ENCODE measurements at regions not wholly inside any gene's neighbourhood (a gene's known extent, or its start where the extent isn't known, plus 50 kb on each side); places are given as distances from the start of the nearest gene placed in this dataset.

DNA sequence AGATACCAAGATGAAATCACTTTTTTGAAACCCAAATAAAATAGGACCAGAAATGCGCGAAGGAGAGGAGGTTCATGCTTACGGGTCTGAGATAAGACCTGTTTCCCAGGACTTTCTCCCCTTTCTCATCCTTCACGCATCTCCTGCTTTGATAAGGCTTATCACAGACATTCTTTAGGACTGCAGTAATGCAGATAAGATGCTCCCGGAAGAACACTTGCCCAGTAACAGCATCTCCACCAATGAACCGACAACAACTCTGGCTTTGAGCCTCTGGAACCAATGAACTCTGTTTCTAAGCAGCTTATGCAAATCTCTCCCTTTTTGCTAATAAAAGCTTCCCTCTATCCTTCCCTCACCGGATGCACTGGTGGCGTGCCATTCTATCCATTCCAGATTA lies 783.4 kb upstream of the ARGLU1 start:
- Histone ChIP-seq H3K9me3 (ENCODE audit: control insufficient read depth in 2 of 2, low read length in 2 of 2) (no peaks in the 10 kb centered on the region), H3K27me3 (ENCODE audit: control insufficient read depth in 1 of 2, insufficient read depth in 2 of 2, low read length in 2 of 2) (peaks cover 0 to 2% of the 10 kb centered on the region in 2 donors), H3K4me1 (ENCODE audit: control insufficient read depth, insufficient read depth, low read length) (no peaks in the 10 kb centered on the region)

DNA sequence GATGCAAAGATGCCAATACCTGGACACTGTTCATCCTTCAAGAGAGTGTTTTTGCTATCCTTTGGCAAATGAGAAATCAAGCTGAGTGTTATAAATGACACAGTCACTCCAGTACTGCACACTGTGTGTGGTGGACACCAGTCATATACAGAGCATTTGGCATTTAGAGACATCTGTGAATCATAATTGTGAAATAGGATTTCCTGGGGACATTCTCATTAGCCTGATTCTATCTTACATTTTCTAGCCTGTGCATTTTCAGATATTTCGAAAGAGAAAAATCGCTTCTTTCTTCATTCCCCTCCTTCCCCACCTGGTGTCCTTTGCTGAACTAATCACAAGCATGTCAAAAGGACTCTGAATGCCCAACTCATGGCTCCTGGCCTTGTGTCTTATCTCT lies 781.0 kb upstream of the ARGLU1 start:
- Histone ChIP-seq H3K4me1 (ENCODE audit: control insufficient read depth, insufficient read depth, low read length) (no peaks in the 10 kb centered on the region), H3K4me3 (ENCODE audit: low read length in 2 of 2) (no peak overlapping the region), H3K36me3 (ENCODE audit: control insufficient read depth in 2 of 2, insufficient read depth in 2 of 2, low read length in 2 of 2) (no peaks in the 10 kb centered on the region), H3K9me3 (ENCODE audit: control insufficient read depth in 2 of 2, low read length in 2 of 2) (no peaks in the 10 kb centered on the region), H3K27me3 (ENCODE audit: control insufficient read depth in 1 of 2, insufficient read depth in 2 of 2, low read length in 2 of 2) (peaks cover 0 to 2% of the 10 kb centered on the region in 2 donors), H3K9ac (ENCODE audit: low read length in 2 of 2) (no peak overlapping the region), H3K27ac (ENCODE audit: low read length) (no peak overlapping the region)

More for the DNA sequence above, 783.4 kb upstream of the ARGLU1 start:
- H3K9ac ChIP-seq (ENCODE audit: low read length in 2 of 2) = no peak overlapping the region
- no peaks in the 10 kb centered on the region for H3K36me3 ChIP-seq (ENCODE audit: control insufficient read depth in 2 of 2, insufficient read depth in 2 of 2, low read length in 2 of 2)
- H3K4me3 ChIP-seq (ENCODE audit: low read length in 2 of 2) = no peak overlapping the region
- H3K27ac ChIP-seq (ENCODE audit: low read length) = no peak overlapping the region

GRCh38 chr13:107348471-107348870 lies 780.5 kb upstream of the ARGLU1 start:
- H3K36me3 ChIP-seq (ENCODE audit: control insufficient read depth in 2 of 2, insufficient read depth in 2 of 2, low read length in 2 of 2) = no peaks in the 10 kb centered on the region
- H3K4me3 ChIP-seq (ENCODE audit: low read length in 2 of 2) = no peak overlapping the region
- no peaks in the 10 kb centered on the region for H3K4me1 ChIP-seq (ENCODE audit: control insufficient read depth, insufficient read depth, low read length)
- H3K27me3 ChIP-seq (ENCODE audit: control insufficient read depth in 1 of 2, insufficient read depth in 2 of 2, low read length in 2 of 2) = peaks cover 0 to 2% of the 10 kb centered on the region in 2 donors
- no peak overlapping the region for H3K27ac ChIP-seq (ENCODE audit: low read length)
- H3K9me3 ChIP-seq (ENCODE audit: control insufficient read depth in 2 of 2, low read length in 2 of 2) = no peaks in the 10 kb centered on the region
- H3K9ac ChIP-seq (ENCODE audit: low read length in 2 of 2) = no peak overlapping the region

GRCh38 chr13:107347641-107348369 lies 779.9 kb upstream of the ARGLU1 start:
- no peak overlapping the region for H3K9ac ChIP-seq (ENCODE audit: low read length in 2 of 2)
- H3K36me3 ChIP-seq (ENCODE audit: control insufficient read depth in 2 of 2, insufficient read depth in 2 of 2, low read length in 2 of 2) = no peaks in the 10 kb centered on the region
- H3K4me3 ChIP-seq (ENCODE audit: low read length in 2 of 2) = no peak overlapping the region
- H3K4me1 ChIP-seq (ENCODE audit: control insufficient read depth, insufficient read depth, low read length) = no peaks in the 10 kb centered on the region
- no peak overlapping the region for H3K27ac ChIP-seq (ENCODE audit: low read length)
- H3K9me3 ChIP-seq (ENCODE audit: control insufficient read depth in 2 of 2, low read length in 2 of 2) = no peaks in the 10 kb centered on the region
- H3K27me3 ChIP-seq (ENCODE audit: control insufficient read depth in 1 of 2, insufficient read depth in 2 of 2, low read length in 2 of 2) = peaks cover 0 to 2% of the 10 kb centered on the region in 2 donors

DNA sequence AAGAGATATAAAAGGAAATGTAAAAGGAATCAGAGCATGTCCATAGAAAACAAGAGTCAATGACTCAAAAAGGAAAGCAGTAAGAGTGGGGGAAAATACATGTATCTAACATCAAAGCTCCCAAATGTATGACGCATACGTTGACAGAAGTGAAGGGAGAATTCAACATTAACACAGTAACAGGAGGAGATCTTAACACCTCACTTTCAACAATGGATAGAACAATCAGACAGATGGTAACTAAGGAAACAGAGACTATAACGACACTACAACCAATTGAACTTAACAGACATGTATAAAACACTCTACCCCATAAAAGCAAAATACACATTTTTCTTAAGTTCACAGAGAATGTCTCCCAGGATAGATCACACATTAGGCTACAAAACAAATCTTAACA lies 774.8 kb upstream of the ARGLU1 start:
- H3K4me1 ChIP-seq (ENCODE audit: control insufficient read depth, insufficient read depth, low read length) = no peaks in the 10 kb centered on the region
- no peak overlapping the region for H3K27ac ChIP-seq (ENCODE audit: low read length)
- no peaks in the 10 kb centered on the region for H3K36me3 ChIP-seq (ENCODE audit: control insufficient read depth in 2 of 2, insufficient read depth in 2 of 2, low read length in 2 of 2)
- H3K9ac ChIP-seq (ENCODE audit: low read length in 2 of 2) = no peak overlapping the region
- no peak overlapping the region for H3K4me3 ChIP-seq (ENCODE audit: low read length in 2 of 2)
- no peaks in the 10 kb centered on the region for H3K27me3 ChIP-seq (ENCODE audit: control insufficient read depth in 1 of 2, insufficient read depth in 2 of 2, low read length in 2 of 2)
- no peaks in the 10 kb centered on the region for H3K9me3 ChIP-seq (ENCODE audit: control insufficient read depth in 2 of 2, low read length in 2 of 2)

DNA sequence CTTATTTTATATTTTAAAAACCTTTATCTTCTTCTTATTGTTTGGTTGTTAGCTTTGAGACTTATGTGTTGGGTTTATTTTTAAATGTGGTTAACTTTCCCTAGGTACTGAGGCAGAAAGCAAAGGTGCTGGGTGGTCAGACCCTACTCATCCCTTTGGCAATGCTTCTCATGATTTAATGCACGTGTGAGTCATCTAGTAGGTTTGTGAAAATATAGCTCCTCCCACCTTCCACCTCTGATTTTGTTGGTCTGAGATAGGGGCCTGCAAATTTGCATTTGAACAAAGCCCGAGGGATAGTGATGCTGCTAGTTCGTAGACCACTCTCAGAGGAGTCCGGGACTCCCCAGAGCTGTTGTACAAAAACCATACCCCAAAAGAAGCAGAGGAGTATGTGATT lies 771.3 kb upstream of the ARGLU1 start:
- Histone ChIP-seq H3K27ac (ENCODE audit: low read length) (no peak overlapping the region), H3K9me3 (ENCODE audit: control insufficient read depth in 2 of 2, low read length in 2 of 2) (no peaks in the 10 kb centered on the region), H3K36me3 (ENCODE audit: control insufficient read depth in 2 of 2, insufficient read depth in 2 of 2, low read length in 2 of 2) (no peaks in the 10 kb centered on the region)

GRCh38 chr13:107332188-107332587 lies 764.3 kb upstream of the ARGLU1 start:
- H3K9me3 ChIP-seq (ENCODE audit: control insufficient read depth in 2 of 2, low read length in 2 of 2) = no peaks in the 10 kb centered on the region

More for the DNA sequence above, 771.3 kb upstream of the ARGLU1 start:
- Histone ChIP-seq H3K27me3 (ENCODE audit: control insufficient read depth in 1 of 2, insufficient read depth in 2 of 2, low read length in 2 of 2) (no peaks in the 10 kb centered on the region), H3K4me3 (ENCODE audit: low read length in 2 of 2) (no peak overlapping the region), H3K4me1 (ENCODE audit: control insufficient read depth, insufficient read depth, low read length) (no peaks in the 10 kb centered on the region), H3K9ac (ENCODE audit: low read length in 2 of 2) (no peak overlapping the region)

GRCh38 chr13:107331359-107331758 lies 763.4 kb upstream of the ARGLU1 start:
- no peak overlapping the region for H3K4me3 ChIP-seq (ENCODE audit: low read length in 2 of 2)
- no peak overlapping the region for H3K27ac ChIP-seq (ENCODE audit: low read length)
- no peaks in the 10 kb centered on the region for H3K9me3 ChIP-seq (ENCODE audit: control insufficient read depth in 2 of 2, low read length in 2 of 2)
- no peaks in the 10 kb centered on the region for H3K4me1 ChIP-seq (ENCODE audit: control insufficient read depth, insufficient read depth, low read length)
- no peak overlapping the region for H3K9ac ChIP-seq (ENCODE audit: low read length in 2 of 2)
- no peaks in the 10 kb centered on the region for H3K36me3 ChIP-seq (ENCODE audit: control insufficient read depth in 2 of 2, insufficient read depth in 2 of 2, low read length in 2 of 2)
- no peaks in the 10 kb centered on the region for H3K27me3 ChIP-seq (ENCODE audit: control insufficient read depth in 1 of 2, insufficient read depth in 2 of 2, low read length in 2 of 2)

More at GRCh38 chr13:107332188-107332587, 764.3 kb upstream of the ARGLU1 start:
- Histone ChIP-seq H3K27me3 (ENCODE audit: control insufficient read depth in 1 of 2, insufficient read depth in 2 of 2, low read length in 2 of 2) (no peaks in the 10 kb centered on the region), H3K4me3 (ENCODE audit: low read length in 2 of 2) (no peak overlapping the region), H3K9ac (ENCODE audit: low read length in 2 of 2) (no peak overlapping the region), H3K27ac (ENCODE audit: low read length) (no peak overlapping the region), H3K4me1 (ENCODE audit: control insufficient read depth, insufficient read depth, low read length) (no peaks in the 10 kb centered on the region), H3K36me3 (ENCODE audit: control insufficient read depth in 2 of 2, insufficient read depth in 2 of 2, low read length in 2 of 2) (no peaks in the 10 kb centered on the region)

DNA sequence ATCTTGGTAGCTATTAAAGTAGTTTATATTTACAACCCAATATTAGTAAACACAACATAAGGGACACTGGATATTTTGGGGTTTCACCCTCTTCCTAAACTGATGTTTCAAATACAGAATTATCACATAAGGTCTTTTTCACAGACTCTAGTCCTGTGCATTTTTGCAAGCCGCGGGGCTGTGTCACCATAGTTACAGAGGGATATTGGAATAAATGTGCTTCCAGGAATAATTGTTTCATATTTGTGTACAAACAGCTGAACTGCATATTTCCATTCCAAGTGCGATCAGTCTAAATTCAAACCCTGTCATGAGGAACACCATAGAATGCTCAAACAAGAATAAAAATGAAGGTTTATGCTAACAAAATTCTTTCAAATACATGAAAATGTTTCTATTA lies 762.5 kb upstream of the ARGLU1 start:
- no peaks in the 10 kb centered on the region for H3K9me3 ChIP-seq (ENCODE audit: control insufficient read depth in 2 of 2, low read length in 2 of 2)
- H3K27me3 ChIP-seq (ENCODE audit: control insufficient read depth in 1 of 2, insufficient read depth in 2 of 2, low read length in 2 of 2) = no peaks in the 10 kb centered on the region
- H3K9ac ChIP-seq (ENCODE audit: low read length in 2 of 2) = no peak overlapping the region
- no peak overlapping the region for H3K4me3 ChIP-seq (ENCODE audit: low read length in 2 of 2)
- no peaks in the 10 kb centered on the region for H3K4me1 ChIP-seq (ENCODE audit: control insufficient read depth, insufficient read depth, low read length)
- H3K27ac ChIP-seq (ENCODE audit: low read length) = no peak overlapping the region
- H3K36me3 ChIP-seq (ENCODE audit: control insufficient read depth in 2 of 2, insufficient read depth in 2 of 2, low read length in 2 of 2) = no peaks in the 10 kb centered on the region

DNA sequence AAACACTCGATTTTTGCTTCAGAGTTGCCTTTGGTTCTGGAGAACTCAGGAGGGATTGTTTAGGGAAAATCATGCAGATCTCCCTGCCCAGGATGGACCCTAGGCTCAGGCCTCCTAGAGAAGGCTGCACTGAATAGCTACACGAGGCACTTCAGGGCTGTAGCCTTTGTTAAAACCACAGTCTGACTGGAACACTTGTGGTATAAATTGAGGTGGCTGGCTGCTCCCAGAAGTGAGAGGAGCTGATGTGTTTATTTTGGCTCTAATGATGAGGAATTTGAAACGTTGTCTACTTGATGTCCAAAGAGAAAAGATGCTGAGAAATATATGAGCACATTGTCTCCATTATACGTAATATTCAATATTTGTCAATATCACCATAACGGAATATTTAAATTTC lies 762.1 kb upstream of the ARGLU1 start:
- Histone ChIP-seq H3K4me3 (ENCODE audit: low read length in 2 of 2) (no peak overlapping the region), H3K36me3 (ENCODE audit: control insufficient read depth in 2 of 2, insufficient read depth in 2 of 2, low read length in 2 of 2) (no peaks in the 10 kb centered on the region), H3K4me1 (ENCODE audit: control insufficient read depth, insufficient read depth, low read length) (no peaks in the 10 kb centered on the region), H3K9me3 (ENCODE audit: control insufficient read depth in 2 of 2, low read length in 2 of 2) (no peaks in the 10 kb centered on the region), H3K27ac (ENCODE audit: low read length) (no peak overlapping the region), H3K27me3 (ENCODE audit: control insufficient read depth in 1 of 2, insufficient read depth in 2 of 2, low read length in 2 of 2) (no peaks in the 10 kb centered on the region), H3K9ac (ENCODE audit: low read length in 2 of 2) (no peak overlapping the region)

GRCh38 chr13:107324416-107325204 lies 756.7 kb upstream of the ARGLU1 start:
- no peak overlapping the region for H3K9ac ChIP-seq (ENCODE audit: low read length in 2 of 2)
- H3K9me3 ChIP-seq (ENCODE audit: control insufficient read depth in 2 of 2, low read length in 2 of 2) = no peaks in the 10 kb centered on the region
- H3K36me3 ChIP-seq (ENCODE audit: control insufficient read depth in 2 of 2, insufficient read depth in 2 of 2, low read length in 2 of 2) = no peaks in the 10 kb centered on the region
- no peaks in the 10 kb centered on the region for H3K27me3 ChIP-seq (ENCODE audit: control insufficient read depth in 1 of 2, insufficient read depth in 2 of 2, low read length in 2 of 2)
- no peak overlapping the region for H3K27ac ChIP-seq (ENCODE audit: low read length)
- no peaks in the 10 kb centered on the region for H3K4me1 ChIP-seq (ENCODE audit: control insufficient read depth, insufficient read depth, low read length)
- no peak overlapping the region for H3K4me3 ChIP-seq (ENCODE audit: low read length in 2 of 2)
